GM12878 (cell line): ENCODE measurements at regions not wholly inside any gene's neighbourhood (a gene's known extent, or its start where the extent isn't known, plus 50 kb on each side); places are given as distances from the start of the nearest gene placed in this dataset.

Experiments
- ATAC-seq: fragments of 200-7000 bp; cut with Tn5 transposase; 3 replicates; pipeline ENCODE4 v1.9.1; 2020; ENCODE audit warnings: mild to moderate bottlenecking, moderate library complexity
- BruUV-seq: library from RNA; stranded (reverse); fragments of 400-500 nt; replicated peaks from 2 replicates; lab custom pipeline; 2021; lab: Mats Ljungman, UMichigan
- CTCF ChIA-PET: fragments of 300-600 bp; sonication (Branson Sonifier 250); formaldehyde crosslinking; extraction: SDS; loops from one replicate; lab custom pipeline; 2021; ENCODE audit warnings: inconsistent platforms; lab: Yijun Ruan, JAX
- POLR2A ChIA-PET: fragments of 350-600 bp; formaldehyde crosslinking; extraction: SDS; loops from one replicate; lab custom pipeline; 2021; ENCODE audit warnings: inconsistent platforms; lab: Charles Lee
- RAD21 ChIA-PET: fragments of 300-600 bp; sonication (Branson Sonifier 250); formaldehyde crosslinking; loops from one replicate; lab custom pipeline; 2023; ENCODE audit warnings: antibody characterized with exemption; ENCODE audit not compliant: unreplicated experiment; lab: Charles Lee
- SMC1A ChIA-PET: fragments of 300-600 bp; sonication (Branson Sonifier 250); formaldehyde crosslinking; loops from one replicate; lab custom pipeline; 2023; ENCODE audit not compliant: unreplicated experiment, uncharacterized antibody; lab: Charles Lee
- DNase-seq: peaks from one replicate; pipeline ENCODE4 v3.0.0-alpha.2; 2011; ENCODE audit warnings: low read depth, low spot score
- FAIRE-seq: peaks from 3 replicates; lab custom pipeline; 2011; peaks lifted over from hg19 to GRCh38; lab: Jason Lieb, UNC
- H2AFZ ChIP-seq: 2 replicates; pipeline ENCODE4 v1.6.0; 2011; ENCODE audit warnings: low read depth, low read length, control low read depth; ENCODE audit not compliant: control insufficient read depth
- H3K27ac ChIP-seq: 2 replicates; pipeline ENCODE4 v1.5.1; 2011; ENCODE audit warnings: control low read depth; ENCODE audit not compliant: control insufficient read depth, insufficient read depth
- H3K27me3 ChIP-seq, 2 experiments: replicated peaks in 1 of 2; 2 replicates each; pipeline versions ENCODE4 v1.6.0 to v1.6.1; 2011; ENCODE audit warnings: low read length in 1 of 2; ENCODE audit not compliant: control insufficient read depth in 2 of 2, insufficient read depth in 2 of 2
- H3K36me3 ChIP-seq, 2 experiments: 2 replicates each; pipeline ENCODE4 v1.5.1; 2011; ENCODE audit warnings: low read length in 1 of 2; ENCODE audit not compliant: control insufficient read depth in 2 of 2, insufficient read depth in 2 of 2
- H3K4me1 ChIP-seq: 2 replicates; pipeline ENCODE4 v1.6.1; 2011; ENCODE audit warnings: mild to moderate bottlenecking, low read length, moderate library complexity, mixed read lengths; ENCODE audit not compliant: control insufficient read depth, insufficient read depth
- H3K4me2 ChIP-seq: 2 replicates; pipeline ENCODE4 v1.6.0; 2011; ENCODE audit warnings: control low read depth; ENCODE audit not compliant: control insufficient read depth, insufficient read depth
- H3K4me3 ChIP-seq: fragments of 200-600 bp; sonication (generic); 2 replicates; pipeline ENCODE4 v1.5.1; 2016
- H3K79me2 ChIP-seq: 2 replicates; pipeline ENCODE4 v1.6.0; 2011; ENCODE audit warnings: low read length; ENCODE audit not compliant: control insufficient read depth, insufficient read depth
- H3K9ac ChIP-seq: 2 replicates; pipeline ENCODE4 v1.8.0; 2011; ENCODE audit warnings: low read length, control low read depth, mixed read lengths; ENCODE audit not compliant: control insufficient read depth, insufficient read depth
- H3K9me3 ChIP-seq: replicated peaks from 3 replicates; pipeline ENCODE4 v1.5.1; 2011; ENCODE audit warnings: mild to moderate bottlenecking, low read length; ENCODE audit not compliant: control insufficient read depth, insufficient read depth
- H4K20me1 ChIP-seq: 2 replicates; pipeline ENCODE4 v1.6.0; 2011; ENCODE audit not compliant: control insufficient read depth, insufficient read depth
- EGR1 ChIP-seq, 2 experiments: IDR thresholded peaks; 1 replicate in 1 of 2; 2 replicates in 1 of 2; pipeline ENCODE4 v1.6.1; 2011 to 2012; ENCODE audit warnings: low read depth in 2 of 2, low read length in 2 of 2, borderline replicate concordance in 1 of 2, mild to moderate bottlenecking in 1 of 2, moderate library complexity in 1 of 2
- JUND ChIP-seq: IDR thresholded peaks from 2 replicates; pipeline ENCODE4 v1.6.1; 2012; ENCODE audit warnings: low read depth, mild to moderate bottlenecking, low read length, improper control_type of control experiment, moderate library complexity
- SMAD5 ChIP-seq: IDR thresholded peaks from 2 replicates; pipeline ENCODE4 v1.6.1; 2016; ENCODE audit warnings: antibody characterized with exemption, low read depth
- TCF12 ChIP-seq: IDR thresholded peaks from 2 replicates; pipeline ENCODE4 v1.6.1; 2011; ENCODE audit warnings: low read depth, mild to moderate bottlenecking, low read length
- YY1 ChIP-seq: IDR thresholded peaks from 2 replicates; pipeline ENCODE4 v1.6.1; 2011; ENCODE audit warnings: low read depth, mild to moderate bottlenecking, low read length
- WGBS: methylation state at CpG from one replicate; pipeline ENCODE4 v1.1.6; 2016; ENCODE audit warnings: low lambda C conversion rate; ENCODE audit not compliant: insufficient replicate concordance, insufficient coverage; ENCODE audit errors: missing lambda C conversion rate; 5-methylcytosine and 5-hydroxymethylcytosine counted together
- in situ Hi-C: fragments of 300-500 bp; cut with MboI; formaldehyde crosslinking; loops from 9 replicates; pipeline ENCODE4 v1.14.3; 2018; ENCODE audit warnings: mixed read lengths
- intact Hi-C: fragments of 100-400 bp; cut with micrococcal nuclease; formaldehyde crosslinking; loops from one replicate; pipeline ENCODE4 v1.14.2; 2022; ENCODE audit not compliant: unreplicated experiment
- TF ChIP-seq, protein P1 (sequence below): IDR thresholded peaks from 2 replicates; pipeline ENCODE4 v1.6.1; 2012; ENCODE audit warnings: low read depth, low read length, improper control_type of control experiment
- TF ChIP-seq, protein P2 (sequence below): IDR thresholded peaks from 2 replicates; pipeline ENCODE4 v1.6.1; 2011; ENCODE audit warnings: borderline replicate concordance, low read depth, mild to moderate bottlenecking, moderate library complexity, mixed read lengths, low read length; ENCODE audit not compliant: insufficient read depth; ENCODE audit errors: extremely low read length
- TF ChIP-seq, protein P3 (sequence below): fragments of 450-650 bp; IDR thresholded peaks from 2 replicates; pipeline ENCODE4 v1.6.1; 2018; ENCODE audit warnings: borderline replicate concordance, mild to moderate bottlenecking; ENCODE audit not compliant: partially characterized antibody
- TF ChIP-seq, protein P4 (sequence below): IDR thresholded peaks from 2 replicates; pipeline ENCODE4 v1.6.1; 2012; ENCODE audit warnings: low read depth, low read length, improper control_type of control experiment

DNA sequence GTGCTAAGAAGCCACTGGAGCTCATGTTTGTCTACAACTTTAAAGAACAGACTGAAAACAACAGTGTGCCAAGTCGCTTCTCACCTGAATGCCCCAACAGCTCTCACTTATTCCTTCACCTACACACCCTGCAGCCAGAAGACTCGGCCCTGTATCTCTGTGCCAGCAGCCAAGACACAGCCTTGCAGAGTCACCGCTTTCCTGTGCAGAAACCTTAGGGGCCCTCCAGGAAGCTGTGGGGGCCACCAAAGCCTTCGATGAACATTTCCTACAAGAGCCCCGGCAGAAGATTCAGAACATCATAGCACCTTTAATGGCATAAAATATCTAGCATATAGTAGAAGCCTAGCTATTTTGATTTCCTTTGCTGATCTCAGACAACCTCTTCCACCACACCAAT is 88.0 kb upstream of the PRSS58 start (continued):
- TF ChIP-seq, protein P1, sequence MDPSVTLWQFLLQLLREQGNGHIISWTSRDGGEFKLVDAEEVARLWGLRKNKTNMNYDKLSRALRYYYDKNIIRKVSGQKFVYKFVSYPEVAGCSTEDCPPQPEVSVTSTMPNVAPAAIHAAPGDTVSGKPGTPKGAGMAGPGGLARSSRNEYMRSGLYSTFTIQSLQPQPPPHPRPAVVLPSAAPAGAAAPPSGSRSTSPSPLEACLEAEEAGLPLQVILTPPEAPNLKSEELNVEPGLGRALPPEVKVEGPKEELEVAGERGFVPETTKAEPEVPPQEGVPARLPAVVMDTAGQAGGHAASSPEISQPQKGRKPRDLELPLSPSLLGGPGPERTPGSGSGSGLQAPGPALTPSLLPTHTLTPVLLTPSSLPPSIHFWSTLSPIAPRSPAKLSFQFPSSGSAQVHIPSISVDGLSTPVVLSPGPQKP: no peak
- TF ChIP-seq, all 136 proteins: peak for 0

DNA sequence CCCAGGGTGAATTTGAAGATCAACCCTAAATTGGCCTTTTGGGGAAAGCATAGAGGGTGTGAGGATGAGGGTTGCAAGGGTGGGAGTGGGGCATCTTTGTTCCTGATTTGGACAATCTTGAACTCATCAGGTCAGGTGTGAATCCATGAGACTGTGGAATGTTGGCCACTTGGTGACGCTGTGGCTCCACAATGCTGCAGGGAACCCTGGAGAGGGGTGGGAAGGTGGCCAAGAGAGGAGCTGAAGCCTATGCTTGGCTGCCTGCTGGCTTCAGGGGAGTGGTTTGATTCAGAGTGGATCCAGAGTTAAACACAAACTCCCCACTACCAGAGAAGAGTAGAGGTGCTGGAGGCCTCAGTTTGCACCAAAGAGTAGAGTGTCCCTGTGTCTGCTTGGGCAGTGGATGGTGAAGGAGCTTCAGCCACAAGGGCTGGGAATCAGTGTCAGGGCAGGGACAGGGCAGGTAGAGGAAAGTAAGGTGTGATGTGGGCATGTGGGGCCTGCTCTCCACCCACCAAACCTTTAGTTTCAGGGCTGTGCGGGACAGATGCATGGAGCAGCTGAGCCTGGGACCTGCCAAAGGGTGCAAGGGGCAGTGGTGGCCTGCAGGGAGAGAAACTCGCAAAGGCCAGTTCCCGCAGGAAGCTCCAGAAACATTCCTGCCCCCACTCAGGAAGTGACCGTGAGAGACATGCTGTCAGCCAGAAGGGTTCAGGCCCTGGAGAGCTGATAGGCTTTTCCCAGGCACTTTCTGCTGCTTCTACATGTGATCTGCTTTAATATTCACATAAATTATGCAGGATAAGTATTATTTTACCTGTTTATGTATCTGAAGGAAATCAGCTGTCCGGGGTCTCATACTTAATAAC is 81.0 kb upstream of the PRSS58 start:
- DNase-seq (no peak), FAIRE-seq (no peak), ATAC-seq (no peak)
- no TSS peak for BruUV-seq
- H3K9me3 ChIP-seq: no peaks in the 10 kb centered on the region
- H2AFZ ChIP-seq: no peak overlapping the region
- H3K4me3 ChIP-seq: no peak overlapping the region
- CTCF ChIA-PET: interaction anchor here (1.4 kb wide), 1 partner anchor 36 kb away, joined by 4 read pairs; no protein-coding TSS in a partner anchor
- no peak overlapping the region for H3K9ac ChIP-seq
- in situ Hi-C loops: no loop called here
- no peaks in the 10 kb centered on the region for H3K36me3 ChIP-seq
- SMC1A ChIA-PET: no interaction called here
- no peaks in the 10 kb centered on the region for H3K79me2 ChIP-seq
- WGBS: 36% methylated on average over 6 of the region's 6 CpGs
- no peak overlapping the region for H3K4me2 ChIP-seq
- POLR2A ChIA-PET: no interaction called here
- no peaks in the 10 kb centered on the region for H3K4me1 ChIP-seq
- peaks cover 0 to 7% of the 10 kb centered on the region in 2 experiments; a peak in 3 of 4 replicates for H3K27me3 ChIP-seq
- intact Hi-C loops: no loop called here
- no peak overlapping the region for H3K27ac ChIP-seq
- no peaks in the 10 kb centered on the region for H4K20me1 ChIP-seq
- RAD21 ChIA-PET: no interaction called here
- TF ChIP-seq, protein P1: no peak
- TF ChIP-seq, protein P2, sequence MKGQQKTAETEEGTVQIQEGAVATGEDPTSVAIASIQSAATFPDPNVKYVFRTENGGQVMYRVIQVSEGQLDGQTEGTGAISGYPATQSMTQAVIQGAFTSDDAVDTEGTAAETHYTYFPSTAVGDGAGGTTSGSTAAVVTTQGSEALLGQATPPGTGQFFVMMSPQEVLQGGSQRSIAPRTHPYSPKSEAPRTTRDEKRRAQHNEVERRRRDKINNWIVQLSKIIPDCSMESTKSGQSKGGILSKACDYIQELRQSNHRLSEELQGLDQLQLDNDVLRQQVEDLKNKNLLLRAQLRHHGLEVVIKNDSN: no peak
- TF ChIP-seq, protein P3, sequence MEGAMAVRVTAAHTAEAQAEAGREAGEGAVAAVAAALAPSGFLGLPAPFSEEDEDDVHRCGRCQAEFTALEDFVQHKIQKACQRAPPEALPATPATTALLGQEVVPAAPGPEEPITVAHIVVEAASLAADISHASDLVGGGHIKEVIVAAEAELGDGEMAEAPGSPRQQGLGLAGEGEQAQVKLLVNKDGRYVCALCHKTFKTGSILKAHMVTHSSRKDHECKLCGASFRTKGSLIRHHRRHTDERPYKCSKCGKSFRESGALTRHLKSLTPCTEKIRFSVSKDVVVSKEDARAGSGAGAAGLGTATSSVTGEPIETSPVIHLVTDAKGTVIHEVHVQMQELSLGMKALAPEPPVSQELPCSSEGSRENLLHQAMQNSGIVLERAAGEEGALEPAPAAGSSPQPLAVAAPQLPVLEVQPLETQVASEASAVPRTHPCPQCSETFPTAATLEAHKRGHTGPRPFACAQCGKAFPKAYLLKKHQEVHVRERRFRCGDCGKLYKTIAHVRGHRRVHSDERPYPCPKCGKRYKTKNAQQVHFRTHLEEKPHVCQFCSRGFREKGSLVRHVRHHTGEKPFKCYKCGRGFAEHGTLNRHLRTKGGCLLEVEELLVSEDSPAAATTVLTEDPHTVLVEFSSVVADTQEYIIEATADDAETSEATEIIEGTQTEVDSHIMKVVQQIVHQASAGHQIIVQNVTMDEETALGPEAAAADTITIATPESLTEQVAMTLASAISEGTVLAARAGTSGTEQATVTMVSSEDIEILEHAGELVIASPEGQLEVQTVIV: no peak
- TF ChIP-seq YY1 (no peak), JUND (no peak), EGR1 (IDR thresholded peaks at IDR 0.05; ENCODE audit: borderline replicate concordance in 1 of 2, low read depth in 2 of 2, low read length in 2 of 2) (no peak), SMAD5 (no peak), TCF12 (no peak)
- TF ChIP-seq, protein P4, sequence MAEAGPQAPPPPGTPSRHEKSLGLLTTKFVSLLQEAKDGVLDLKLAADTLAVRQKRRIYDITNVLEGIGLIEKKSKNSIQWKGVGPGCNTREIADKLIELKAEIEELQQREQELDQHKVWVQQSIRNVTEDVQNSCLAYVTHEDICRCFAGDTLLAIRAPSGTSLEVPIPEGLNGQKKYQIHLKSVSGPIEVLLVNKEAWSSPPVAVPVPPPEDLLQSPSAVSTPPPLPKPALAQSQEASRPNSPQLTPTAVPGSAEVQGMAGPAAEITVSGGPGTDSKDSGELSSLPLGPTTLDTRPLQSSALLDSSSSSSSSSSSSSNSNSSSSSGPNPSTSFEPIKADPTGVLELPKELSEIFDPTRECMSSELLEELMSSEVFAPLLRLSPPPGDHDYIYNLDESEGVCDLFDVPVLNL: no peak
